Dermis blood vessel endothelial cell (primary cell): ENCODE measurements at regions not wholly inside any gene's neighbourhood (a gene's known extent, or its start where the extent isn't known, plus 50 kb on each side); places are given as distances from the start of the nearest gene placed in this dataset.

ENCODE experiments used
- DNase-seq: peaks from one replicate; pipeline ENCODE4 v3.0.0; 2010

GRCh38 chr13:64033921-64034320 is 2618.3 kb upstream of the PCDH20 start:
- DNase-seq, result no peak

- DNase-seq, result no peak
These were observed 2613.9 kb upstream of the PCDH20 start for GRCh38 chr13:64029343-64030093.

GRCh38 chr13:64028551-64028950 is 2612.9 kb upstream of the PCDH20 start:
- no peak for DNase-seq

- no peak for DNase-seq
These were observed 2604.5 kb upstream of the PCDH20 start for GRCh38 chr13:64020126-64020525.

GRCh38 chr13:64007339-64007738 is 2591.7 kb upstream of the PCDH20 start:
- no peak for DNase-seq

GRCh38 chr13:64000321-64000720 is 2584.7 kb upstream of the PCDH20 start:
- no peak for DNase-seq

- no peak for DNase-seq
These were observed 2584.1 kb upstream of the PCDH20 start for GRCh38 chr13:63999614-64000305.

- DNase-seq, result no peak
These were observed 2567.7 kb upstream of the PCDH20 start for GRCh38 chr13:63983366-63983765.

- no peak for DNase-seq
These were observed 2564.3 kb upstream of the PCDH20 start for GRCh38 chr13:63979951-63980350.

- DNase-seq, result no peak
These were observed 2556.7 kb upstream of the PCDH20 start for GRCh38 chr13:63972328-63972727.

GRCh38 chr13:63954683-63955082 is 2539.0 kb upstream of the PCDH20 start:
- no peak for DNase-seq

- DNase-seq, result no peak
These were observed 2532.4 kb upstream of the PCDH20 start for GRCh38 chr13:63948045-63948444.

GRCh38 chr13:63944911-63945310 is 2529.3 kb upstream of the PCDH20 start:
- DNase-seq, result no peak

- DNase-seq, result no peak
These were observed 2526.7 kb upstream of the PCDH20 start for GRCh38 chr13:63942372-63942771.

GRCh38 chr13:63938851-63939250 is 2523.2 kb upstream of the PCDH20 start:
- no peak for DNase-seq

GRCh38 chr13:63910511-63910910 is 2494.9 kb upstream of the PCDH20 start:
- no peak for DNase-seq

- DNase-seq, result no peak
These were observed 2494.2 kb upstream of the PCDH20 start for GRCh38 chr13:63909726-63910375.

GRCh38 chr13:63902141-63902540 is 2486.5 kb upstream of the PCDH20 start:
- no peak for DNase-seq

- DNase-seq, result no peak
These were observed 2486.0 kb upstream of the PCDH20 start for GRCh38 chr13:63901630-63902029.

GRCh38 chr13:63900406-63900805 is 2484.8 kb upstream of the PCDH20 start:
- DNase-seq, result no peak

GRCh38 chr13:63896321-63896720 is 2480.7 kb upstream of the PCDH20 start:
- no peak for DNase-seq

GRCh38 chr13:63882052-63882451 is 2466.4 kb upstream of the PCDH20 start:
- no peak for DNase-seq

- DNase-seq, result no peak
These were observed 2465.1 kb upstream of the PCDH20 start for GRCh38 chr13:63880705-63881104.

- no peak for DNase-seq
These were observed 2458.3 kb upstream of the PCDH20 start for GRCh38 chr13:63873936-63874335.
